MG63 (cell line): ENCODE measurements at regions not wholly inside any gene's neighbourhood (a gene's known extent, or its start where the extent isn't known, plus 50 kb on each side); places are given as distances from the start of the nearest gene placed in this dataset.
"Not testable (repeated sequence)": the region's sequence is repeated elsewhere in the genome, so short reads cannot be mapped to it uniquely, and the experiment has no call there.

ENCODE experiments used
- DNase-seq: peaks from one replicate; pipeline ENCODE4 v3.0.0-alpha.2; 2020
- H3K27me3 ChIP-seq: fragments of 250-450 bp; sonication (Bioruptor Pico); 2 replicates; pipeline ENCODE4 v1.5.1; 2020; ENCODE audit warnings: mild to moderate bottlenecking, moderate library complexity
- H3K36me3 ChIP-seq: fragments of 250-450 bp; sonication (Bioruptor Pico); 2 replicates; pipeline ENCODE4 v1.5.1; 2020; ENCODE audit warnings: mild to moderate bottlenecking, moderate library complexity
- H3K4me3 ChIP-seq: fragments of 250-450 bp; sonication (Bioruptor Pico); 2 replicates; pipeline ENCODE4 v1.5.1; 2020; ENCODE audit warnings: mild to moderate bottlenecking, moderate library complexity
- H3K9me3 ChIP-seq: fragments of 250-450 bp; sonication (Bioruptor Pico); 2 replicates; pipeline ENCODE4 v1.5.1; 2020; ENCODE audit warnings: mild to moderate bottlenecking, moderate library complexity

DNA sequence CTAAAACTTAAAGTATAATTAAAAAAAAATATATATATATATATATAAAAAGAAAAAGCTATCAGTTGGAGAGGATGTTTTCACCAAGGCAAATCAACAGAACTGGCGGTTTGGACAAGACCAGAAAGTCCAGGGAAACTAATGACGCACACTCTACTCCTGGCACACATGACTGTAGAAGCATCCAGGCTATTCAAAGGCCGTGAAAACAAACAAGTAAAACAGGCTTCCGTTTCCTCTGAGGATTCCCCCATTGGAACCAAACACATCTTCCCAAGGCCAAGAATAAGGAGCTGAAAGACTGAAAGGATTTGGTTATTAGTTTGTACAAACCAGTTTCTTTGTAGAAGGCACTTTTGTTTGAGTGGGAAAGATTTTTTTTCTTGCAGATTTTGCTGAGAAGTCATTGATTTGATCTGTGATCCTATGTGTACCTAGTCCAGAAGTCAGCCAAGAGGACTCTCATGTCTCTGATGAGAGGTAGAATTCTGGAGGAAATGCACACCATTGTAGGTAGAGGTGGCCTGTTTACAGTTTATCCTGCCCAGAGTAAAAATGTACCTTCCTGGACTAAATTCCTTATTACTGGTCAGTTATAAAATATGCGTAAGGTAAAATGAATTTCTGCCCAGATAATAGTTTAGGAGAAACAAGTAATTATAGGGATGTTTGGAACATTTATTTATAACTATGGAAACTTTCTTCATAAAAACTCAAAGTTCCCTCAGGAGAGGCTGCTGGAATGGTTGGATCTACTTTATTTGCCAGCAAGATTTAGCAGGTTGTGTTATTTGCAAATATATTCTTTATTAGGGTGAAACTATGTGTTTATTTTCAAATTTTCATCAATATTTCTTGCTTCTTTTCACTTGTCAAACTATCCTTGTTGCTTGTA lies 66.5 kb downstream of the DMP1 start:
- no peak for DNase-seq
- no peaks in the 10 kb centered on the region for H3K27me3 ChIP-seq
- H3K4me3 ChIP-seq = no peak overlapping the region
- no peaks in the 10 kb centered on the region for H3K9me3 ChIP-seq
- H3K36me3 ChIP-seq = no peaks in the 10 kb centered on the region

DNA sequence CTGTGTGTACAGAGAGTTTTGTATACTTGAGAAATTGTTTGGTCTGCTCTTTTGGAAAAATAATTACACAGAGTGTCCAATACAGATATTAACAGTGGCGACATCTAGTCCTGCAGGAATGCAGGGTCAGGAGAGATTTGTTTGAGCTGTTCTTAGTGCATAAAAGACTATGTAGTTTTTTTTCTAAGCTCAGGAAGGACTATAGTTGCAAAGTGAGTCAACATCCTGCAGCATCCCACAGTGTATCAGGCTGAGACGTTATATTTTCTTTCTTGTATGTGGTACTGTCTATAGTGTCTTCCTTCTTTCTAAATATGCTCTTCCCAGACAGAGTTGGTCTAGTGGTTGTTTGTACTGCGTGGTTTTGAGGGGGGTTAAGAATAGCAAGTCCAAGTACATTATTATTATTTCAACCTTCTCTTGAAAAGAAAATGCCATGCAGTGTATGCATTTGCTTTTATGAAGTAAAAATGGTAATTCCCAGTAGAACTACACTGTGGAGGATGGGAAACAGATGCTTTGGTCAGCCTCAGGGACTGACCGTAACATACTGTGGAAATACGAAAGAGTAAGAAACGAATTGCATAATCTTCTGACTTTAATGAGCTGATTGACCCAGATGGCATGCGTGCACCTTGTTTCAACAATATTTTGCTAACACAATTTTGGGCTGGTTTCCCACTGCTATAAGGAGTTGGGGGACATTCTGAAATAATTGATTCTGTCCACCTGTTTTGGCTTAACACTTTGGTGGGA lies 67.4 kb downstream of the DMP1 start:
- no peaks in the 10 kb centered on the region for H3K9me3 ChIP-seq
- no peaks in the 10 kb centered on the region for H3K36me3 ChIP-seq
- H3K4me3 ChIP-seq = no peak overlapping the region
- no peak for DNase-seq
- H3K27me3 ChIP-seq = no peaks in the 10 kb centered on the region

- Histone ChIP-seq H3K4me3 (no peak overlapping the region), H3K27me3 (no peaks in the 10 kb centered on the region), H3K36me3 (no peaks in the 10 kb centered on the region), H3K9me3 (no peaks in the 10 kb centered on the region)
- DNase-seq = no peak
These were observed 68.2 kb downstream of the DMP1 start for GRCh38 chr4:87718217-87718835.

DNA sequence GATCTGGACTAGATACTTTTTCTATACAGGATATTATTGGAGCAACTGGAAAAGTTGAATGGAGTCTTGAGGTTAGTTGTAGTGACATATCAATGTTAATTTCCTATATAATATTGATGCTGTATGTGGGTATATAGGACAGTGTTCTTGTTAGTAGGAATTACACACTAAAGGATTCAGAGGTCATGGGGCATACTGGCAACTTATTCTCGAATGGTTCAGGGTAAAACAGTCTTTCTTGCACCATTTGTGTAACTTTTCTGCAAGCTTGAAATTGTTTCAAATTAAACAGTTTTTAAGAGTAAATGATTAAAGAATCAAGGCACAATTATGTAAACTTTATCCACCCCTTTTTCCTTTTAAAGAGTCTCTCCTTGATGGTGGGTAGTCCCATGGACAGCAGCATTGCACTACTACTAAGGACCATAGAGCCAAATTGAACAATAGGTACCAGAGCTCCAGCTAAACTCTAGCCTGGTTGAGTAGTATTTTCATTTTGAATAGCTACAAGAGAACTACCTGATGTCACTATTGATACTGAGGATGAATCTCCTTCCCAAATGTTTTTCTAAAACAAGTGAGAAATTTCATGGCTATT lies 70.1 kb downstream of the DMP1 start:
- DNase-seq = no peak
- Histone ChIP-seq H3K4me3 (no peak overlapping the region), H3K27me3 (no peaks in the 10 kb centered on the region), H3K9me3 (no peaks in the 10 kb centered on the region), H3K36me3 (no peaks in the 10 kb centered on the region)

GRCh38 chr4:87725287-87725686 lies 74.1 kb upstream of the IBSP start:
- DNase-seq, H3K36me3 ChIP-seq, H3K4me3 ChIP-seq, H3K9me3 ChIP-seq, H3K27me3 ChIP-seq: not testable (repeated sequence)

- Histone ChIP-seq H3K36me3 (no peaks in the 10 kb centered on the region), H3K9me3 (no peaks in the 10 kb centered on the region), H3K4me3 (no peak overlapping the region), H3K27me3 (no peaks in the 10 kb centered on the region)
- peak; percentile 26 for DNase-seq
These were observed 67.2 kb upstream of the IBSP start for GRCh38 chr4:87732033-87732765.

- Histone ChIP-seq H3K36me3 (no peaks in the 10 kb centered on the region), H3K27me3 (no peaks in the 10 kb centered on the region), H3K4me3 (no peak overlapping the region), H3K9me3 (no peaks in the 10 kb centered on the region)
- no peak for DNase-seq
These were observed 65.3 kb upstream of the IBSP start for GRCh38 chr4:87734084-87734483.

GRCh38 chr4:87734936-87735335 lies 64.4 kb upstream of the IBSP start:
- H3K9me3 ChIP-seq = no peaks in the 10 kb centered on the region
- no peaks in the 10 kb centered on the region for H3K36me3 ChIP-seq
- no peak overlapping the region for H3K4me3 ChIP-seq
- no peak for DNase-seq
- H3K27me3 ChIP-seq = no peaks in the 10 kb centered on the region

- Histone ChIP-seq H3K9me3 (no peaks in the 10 kb centered on the region), H3K4me3 (no peak overlapping the region), H3K27me3 (no peaks in the 10 kb centered on the region), H3K36me3 (no peaks in the 10 kb centered on the region)
- DNase-seq = no peak
These were observed 60.9 kb upstream of the IBSP start for GRCh38 chr4:87738483-87738882.

DNA sequence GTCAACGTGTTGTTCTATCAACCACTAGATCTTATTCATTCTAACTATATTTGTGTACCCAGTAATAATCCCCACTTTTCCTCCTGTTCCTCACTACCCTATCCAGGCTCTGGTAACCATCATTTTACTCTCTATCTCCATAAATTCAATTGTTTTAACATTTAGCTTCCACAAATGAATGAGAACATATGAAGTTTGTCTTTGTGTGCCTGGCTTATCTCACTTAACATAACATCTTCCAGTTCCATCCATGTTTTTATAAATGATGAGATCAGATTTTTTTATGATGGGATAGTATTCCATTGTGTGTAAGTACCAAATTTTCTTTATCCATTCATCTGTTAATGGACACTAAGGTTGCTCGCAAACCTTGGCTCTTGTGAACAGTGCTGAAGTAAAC lies 59.9 kb upstream of the IBSP start:
- Histone ChIP-seq H3K9me3 (no peaks in the 10 kb centered on the region), H3K36me3 (no peaks in the 10 kb centered on the region), H3K4me3 (no peak overlapping the region), H3K27me3 (no peaks in the 10 kb centered on the region)
- no peak for DNase-seq

DNA sequence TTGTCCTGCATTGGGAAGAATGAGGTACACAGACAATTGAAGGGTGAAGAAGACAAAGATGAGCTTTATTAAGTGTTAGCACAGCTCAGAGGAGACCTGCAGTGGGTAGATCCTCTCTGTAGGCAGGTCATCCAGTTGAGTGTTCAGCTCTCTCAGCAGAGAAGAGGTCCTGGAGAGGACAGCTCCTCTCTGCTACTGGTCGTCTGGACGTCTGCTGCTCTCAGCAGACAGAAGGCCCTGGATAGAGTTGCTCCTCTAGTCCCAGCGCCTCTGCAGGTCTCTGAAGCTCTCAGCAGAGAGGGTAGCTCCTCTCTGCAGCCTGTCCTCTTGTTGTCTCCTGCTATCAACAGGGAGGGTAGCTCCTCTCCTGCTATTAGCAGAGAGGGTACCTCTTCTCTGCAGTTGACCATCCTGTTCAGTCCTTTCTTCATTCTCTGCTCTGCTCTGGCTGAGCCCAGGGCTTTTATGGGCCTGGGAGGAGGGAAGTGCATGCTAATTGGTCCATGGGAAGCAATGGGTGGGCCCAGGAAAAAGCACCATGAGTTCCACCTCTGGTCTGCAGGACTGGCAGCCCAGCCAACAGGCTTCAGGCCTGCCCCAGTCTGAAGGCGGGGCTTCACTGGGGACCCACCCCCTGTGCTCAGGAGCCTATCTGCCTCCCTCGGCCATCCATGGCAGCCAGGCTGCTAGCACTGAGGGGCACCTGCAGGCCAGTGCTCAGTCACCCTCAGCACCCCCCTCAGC lies 54.1 kb upstream of the IBSP start:
- Histone ChIP-seq H3K9me3 (no peaks in the 10 kb centered on the region), H3K36me3 (no peaks in the 10 kb centered on the region), H3K4me3 (no peak overlapping the region), H3K27me3 (no peaks in the 10 kb centered on the region)
- DNase-seq = no peak

GRCh38 chr4:87746001-87746400 lies 53.4 kb upstream of the IBSP start:
- DNase-seq = no peak
- H3K27me3 ChIP-seq = no peaks in the 10 kb centered on the region
- H3K4me3 ChIP-seq = no peak overlapping the region
- H3K36me3 ChIP-seq = no peaks in the 10 kb centered on the region
- no peaks in the 10 kb centered on the region for H3K9me3 ChIP-seq
